ENCODE measurements at regions not wholly inside any gene's neighbourhood (a gene's known extent, or its start where the extent isn't known, plus 50 kb on each side); places are given as distances from the start of the nearest gene placed in this dataset.

DNA sequence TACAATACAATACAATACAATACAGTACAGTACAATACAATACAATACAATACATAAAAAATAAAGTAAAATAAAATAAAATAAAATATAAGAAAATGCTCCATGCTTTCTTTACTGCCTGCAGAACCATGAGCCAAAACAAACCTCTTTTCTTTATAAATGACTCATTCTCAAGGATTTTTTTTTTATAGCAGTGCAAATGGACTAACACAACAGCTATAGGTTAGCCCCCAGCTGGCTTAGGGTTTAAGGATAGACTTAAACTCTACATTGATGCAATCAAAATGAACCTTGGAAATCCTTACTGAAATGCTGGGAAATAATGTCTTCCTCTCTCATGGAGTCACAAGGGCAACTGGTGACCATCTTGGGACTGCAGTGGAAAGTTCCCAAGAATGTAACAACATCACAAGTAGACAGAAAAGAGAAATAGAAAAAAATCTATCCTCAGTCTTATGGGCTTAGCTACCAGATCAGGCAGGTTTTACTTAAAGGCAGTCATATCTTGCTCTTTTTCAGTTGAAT is 348.9 kb downstream of the ARL4A start:
- no peak for DNase-seq
- in situ Hi-C loops (cut with HindIII; ENCODE audit: low pct_ligation_motif_present, low pct_unique_long_range_greater_than_20kb, low sequenced_read_pairs), result no loop called here

DNA sequence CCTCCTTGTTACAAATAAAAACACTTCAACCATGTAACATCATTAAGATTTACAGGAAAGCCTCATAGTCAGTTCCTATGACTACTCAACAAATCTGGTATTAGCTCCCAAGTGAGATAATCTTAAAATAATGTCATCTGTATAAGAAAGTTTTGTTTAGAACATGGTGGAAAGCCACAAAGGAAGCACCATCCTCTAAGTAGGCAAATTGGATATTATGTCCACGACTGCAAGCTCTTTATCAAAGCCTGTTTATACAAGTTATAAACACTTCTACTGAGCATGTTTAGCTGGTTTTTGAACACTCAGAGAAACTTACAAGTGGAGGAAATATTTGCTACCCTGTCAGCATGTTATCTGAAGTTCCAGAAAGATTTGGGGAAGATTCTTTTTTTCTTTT is 349.8 kb downstream of the ARL4A start:
- in situ Hi-C loops (cut with HindIII; ENCODE audit: low pct_ligation_motif_present, low pct_unique_long_range_greater_than_20kb, low sequenced_read_pairs), result no loop called here
- DNase-seq, result no peak

DNA sequence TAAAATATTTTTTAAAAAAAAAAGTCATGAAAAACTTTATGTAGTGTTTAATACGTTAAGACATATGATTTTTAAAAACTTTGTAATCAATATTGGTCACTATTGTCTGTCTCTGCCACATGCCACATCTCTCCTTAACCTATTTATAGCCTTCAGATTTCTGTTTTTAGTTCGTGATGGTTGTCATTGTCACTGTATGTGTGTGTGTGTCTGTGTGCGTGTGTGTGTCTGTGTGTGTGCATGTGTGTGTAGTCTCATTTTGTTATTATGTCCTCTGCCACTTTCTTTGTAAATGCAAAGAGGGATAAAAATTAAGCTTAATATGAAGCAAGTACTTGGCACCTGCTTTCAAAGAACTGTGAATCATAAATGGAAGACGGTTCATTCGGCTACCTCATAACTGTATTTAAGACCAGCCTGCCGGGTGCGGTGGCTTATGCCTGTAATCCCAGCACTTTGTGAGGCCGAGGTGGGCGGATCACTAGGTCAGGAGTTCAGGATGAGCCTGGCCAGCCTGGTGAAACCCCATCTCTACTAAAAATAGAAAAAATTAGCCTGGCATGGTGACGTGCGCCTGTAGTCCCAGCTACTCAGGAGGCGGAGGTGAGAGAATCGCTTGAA is 354.0 kb downstream of the ARL4A start:
- DNase-seq, result no peak
- in situ Hi-C loops (cut with HindIII; ENCODE audit: low pct_ligation_motif_present, low pct_unique_long_range_greater_than_20kb, low sequenced_read_pairs), result no loop called here

DNA sequence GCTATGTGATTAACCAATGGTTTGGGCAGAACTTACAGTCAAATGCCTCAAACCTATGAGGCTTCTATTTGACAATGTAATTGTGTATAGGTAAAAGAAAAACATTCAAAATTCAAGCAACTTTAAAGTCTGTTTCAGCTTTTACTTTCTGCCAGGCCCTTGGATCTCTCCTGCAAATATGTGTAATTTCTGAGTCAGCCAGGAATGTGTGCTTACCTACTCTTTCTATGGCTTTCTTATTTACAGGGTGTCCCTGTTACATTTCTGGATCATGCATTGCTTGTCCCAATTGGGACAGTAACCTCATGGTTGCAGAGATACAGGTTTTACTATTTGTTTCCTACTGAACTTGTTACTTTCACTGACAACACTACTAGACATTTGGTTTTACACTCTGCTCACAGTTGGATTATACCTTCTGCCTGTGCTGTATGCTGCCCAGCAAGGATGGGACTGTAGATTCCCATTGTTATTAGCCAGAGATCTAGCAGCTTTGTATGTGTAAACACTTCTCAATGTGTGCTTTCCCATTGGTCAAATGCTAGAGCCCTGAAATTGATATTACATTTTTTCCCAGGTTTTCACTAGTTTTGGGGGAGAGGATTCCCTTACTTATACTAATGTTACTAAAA is 355.3 kb downstream of the ARL4A start:
- in situ Hi-C loops (cut with HindIII; ENCODE audit: low pct_ligation_motif_present, low pct_unique_long_range_greater_than_20kb, low sequenced_read_pairs), result no loop called here
- peak; percentile 31 for DNase-seq

DNA sequence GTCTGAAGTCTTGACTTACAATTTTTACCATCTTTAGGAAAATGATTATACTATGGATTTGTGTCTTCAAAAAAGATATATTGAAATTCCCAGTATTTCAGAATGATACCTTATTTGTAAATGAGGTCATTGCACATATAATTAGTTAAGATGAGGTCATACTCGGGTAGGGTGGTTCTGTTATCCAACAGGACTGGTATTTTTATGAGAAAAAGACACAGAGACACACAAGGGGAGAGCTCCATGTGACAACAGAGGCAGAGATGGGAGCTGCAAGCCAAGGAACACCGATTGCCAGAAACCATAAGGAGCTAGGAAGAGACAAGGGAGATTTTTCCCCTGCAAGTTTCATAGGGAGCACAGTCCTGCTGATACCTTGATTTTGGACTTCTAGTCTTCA is 356.9 kb downstream of the ARL4A start:
- no peak for DNase-seq
- in situ Hi-C loops (cut with HindIII; ENCODE audit: low pct_ligation_motif_present, low pct_unique_long_range_greater_than_20kb, low sequenced_read_pairs), result no loop called here

DNA sequence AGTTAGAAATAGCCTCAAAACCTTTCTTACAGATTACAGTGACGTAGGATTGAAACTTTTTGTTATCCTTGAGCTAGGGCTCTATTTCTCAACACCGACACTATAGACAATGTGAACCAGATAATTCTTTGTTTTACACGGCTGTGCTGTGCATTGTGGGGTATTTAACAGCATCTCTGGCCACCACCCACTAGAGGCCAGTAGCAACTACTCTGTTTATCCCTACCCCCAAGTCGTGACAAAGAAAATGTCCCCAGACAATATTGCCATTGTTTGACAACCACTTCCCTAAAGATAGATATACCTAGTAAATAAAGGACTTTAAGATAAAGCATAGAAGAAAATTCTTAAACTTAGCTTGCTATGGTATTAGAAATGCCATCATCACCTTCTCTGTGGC is 359.6 kb downstream of the ARL4A start:
- in situ Hi-C loops (cut with HindIII; ENCODE audit: low pct_ligation_motif_present, low pct_unique_long_range_greater_than_20kb, low sequenced_read_pairs), result no loop called here

DNA sequence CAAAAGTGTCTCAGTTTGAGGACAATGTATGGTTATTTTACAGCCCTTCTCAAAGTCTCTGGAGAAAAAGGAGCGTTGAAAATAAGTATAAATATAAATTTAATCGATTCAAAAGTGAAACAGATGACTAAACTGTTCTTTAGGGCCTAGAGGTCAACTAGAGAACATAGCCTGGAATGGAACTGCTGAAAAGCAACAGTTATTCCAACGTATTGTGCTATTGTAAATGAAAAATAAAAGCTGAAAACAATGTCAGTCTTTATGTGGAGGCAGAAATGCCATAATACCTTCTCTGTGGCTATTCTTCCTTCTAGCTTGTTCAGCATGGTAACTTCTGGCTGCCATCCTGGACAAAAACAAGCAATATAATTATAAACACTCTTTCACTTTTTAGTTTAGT is 362.5 kb downstream of the ARL4A start:
- DNase-seq, result no peak
- in situ Hi-C loops (cut with HindIII; ENCODE audit: low pct_ligation_motif_present, low pct_unique_long_range_greater_than_20kb, low sequenced_read_pairs), result no loop called here

More for the DNA sequence above, 359.6 kb downstream of the ARL4A start:
- no peak for DNase-seq

DNA sequence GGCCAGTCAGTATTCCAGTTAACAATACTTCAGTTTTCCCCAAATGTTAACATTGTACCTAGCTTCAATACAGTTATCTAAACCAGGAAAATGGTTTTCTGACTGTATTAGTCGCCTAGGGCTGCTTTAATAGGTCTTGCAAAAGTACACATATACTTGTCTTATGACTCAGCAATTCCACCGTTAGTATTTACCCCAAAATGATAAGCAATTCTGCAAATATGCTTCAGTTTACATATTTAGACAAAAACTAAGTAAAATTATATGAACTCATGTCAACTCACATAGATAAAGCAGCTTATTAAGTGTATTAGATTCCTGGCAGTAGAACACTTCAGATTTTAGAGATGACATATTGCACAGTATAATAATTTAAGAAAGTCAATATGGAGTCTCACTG is 363.3 kb downstream of the ARL4A start:
- DNase-seq, result no peak
- in situ Hi-C loops (cut with HindIII; ENCODE audit: low pct_ligation_motif_present, low pct_unique_long_range_greater_than_20kb, low sequenced_read_pairs), result no loop called here

DNA sequence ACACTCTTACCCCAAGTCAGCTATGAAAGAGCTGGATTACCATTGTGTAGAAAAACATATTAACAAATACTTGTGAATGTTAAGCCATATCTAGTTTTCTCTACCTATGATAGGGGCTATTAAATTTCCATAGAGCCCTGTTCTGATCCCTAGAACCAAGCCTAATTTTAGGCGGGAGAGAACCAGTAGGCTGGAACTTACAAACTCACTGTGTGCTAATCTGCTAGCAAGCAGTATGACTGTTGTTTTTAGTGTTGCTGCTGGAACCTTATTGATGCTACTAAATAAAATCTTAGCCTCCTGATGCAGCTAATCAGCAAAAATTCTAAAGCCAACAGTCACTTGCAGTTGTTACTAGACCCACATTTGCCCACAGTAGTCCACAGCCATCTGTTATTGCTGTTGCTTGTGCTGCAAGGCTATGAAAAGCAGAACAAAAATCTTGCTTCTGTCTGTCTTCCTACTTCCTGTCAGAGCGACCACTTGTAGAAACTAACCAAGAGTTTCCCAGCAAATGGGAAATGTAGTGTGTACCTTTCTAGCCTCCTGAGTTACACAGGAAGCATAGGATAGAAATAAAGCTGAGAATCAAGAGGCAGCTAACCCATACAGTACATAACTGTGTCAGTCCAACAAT is 368.4 kb downstream of the ARL4A start:
- in situ Hi-C loops (cut with HindIII; ENCODE audit: low pct_ligation_motif_present, low pct_unique_long_range_greater_than_20kb, low sequenced_read_pairs), result no loop called here
- DNase-seq, result no peak

DNA sequence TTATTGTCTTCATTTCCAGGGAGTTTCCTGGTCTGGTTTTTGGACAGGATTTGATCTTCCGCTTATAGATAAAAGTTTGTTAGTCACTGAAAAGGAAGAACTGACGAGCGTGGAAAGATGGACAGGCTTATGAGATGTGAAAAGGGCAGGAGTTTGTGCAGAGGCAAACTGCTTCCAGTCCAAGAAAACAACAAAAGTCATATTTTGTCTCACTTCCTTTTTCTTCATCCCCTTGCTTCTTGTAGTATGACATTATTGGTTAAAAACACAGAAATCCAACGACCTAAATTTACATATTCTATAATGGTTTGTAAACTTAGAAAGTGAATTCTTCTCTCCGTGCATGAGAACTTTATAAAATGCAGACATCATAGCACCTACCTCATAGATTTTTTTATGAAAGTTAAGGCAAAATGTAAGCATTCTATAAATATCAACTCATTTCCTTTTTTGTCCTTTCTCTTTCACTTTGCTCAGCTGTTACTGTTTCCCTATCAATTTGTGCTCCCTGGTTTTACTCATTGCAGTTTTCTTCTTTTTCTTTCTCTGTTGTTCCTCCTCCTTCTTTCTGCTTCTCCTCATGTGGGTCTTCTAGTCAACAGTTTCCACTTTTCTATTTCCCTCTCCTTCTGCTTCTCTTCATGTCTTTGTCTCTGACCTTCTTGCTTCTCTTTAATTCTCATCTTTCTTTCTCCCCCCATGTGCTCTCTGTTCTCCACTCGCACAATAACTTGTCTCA is 370.2 kb downstream of the ARL4A start:
- in situ Hi-C loops (cut with HindIII; ENCODE audit: low pct_ligation_motif_present, low pct_unique_long_range_greater_than_20kb, low sequenced_read_pairs), result no loop called here
- no peak for DNase-seq

DNA sequence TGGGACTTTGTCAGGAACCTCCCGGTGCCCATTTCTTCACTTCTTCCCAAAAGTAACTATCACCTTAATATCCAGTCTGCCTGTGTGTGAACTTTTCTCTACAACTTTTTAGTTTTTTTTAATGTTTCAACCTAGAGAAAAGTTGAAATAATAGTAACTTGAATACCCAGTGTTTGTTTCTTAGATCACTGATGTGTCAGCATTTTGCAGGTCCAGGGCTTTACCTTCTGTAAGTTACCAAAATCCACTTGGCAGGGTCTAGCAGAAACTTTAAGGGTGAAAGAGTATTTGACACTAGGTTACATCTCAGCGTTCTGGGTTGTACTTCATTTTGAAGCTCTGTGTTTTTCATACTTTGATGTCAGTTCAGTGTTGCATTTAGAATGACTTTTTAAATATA is 372.7 kb downstream of the ARL4A start:
- no peak for DNase-seq
- in situ Hi-C loops (cut with HindIII; ENCODE audit: low pct_ligation_motif_present, low pct_unique_long_range_greater_than_20kb, low sequenced_read_pairs), result no loop called here

DNA sequence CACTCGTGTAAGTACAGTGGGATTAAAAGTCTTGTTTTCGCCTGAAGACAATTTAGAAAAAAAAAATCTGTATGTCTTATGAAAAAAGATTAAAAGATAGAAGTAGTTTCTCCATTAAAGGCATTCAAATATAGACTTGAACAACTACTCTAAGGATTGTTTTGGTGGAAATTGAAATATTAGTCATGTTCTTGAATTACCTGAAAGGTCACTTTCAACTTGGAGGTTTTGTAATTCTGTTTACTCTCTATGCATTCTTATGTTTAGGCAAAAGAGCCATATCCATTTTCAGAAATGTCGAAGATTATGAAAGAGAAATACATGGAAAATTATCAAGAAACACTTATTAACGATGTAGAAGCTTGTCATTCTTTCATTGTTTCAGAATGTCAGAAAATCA is 373.7 kb downstream of the ARL4A start:
- no peak for DNase-seq
- in situ Hi-C loops (cut with HindIII; ENCODE audit: low pct_ligation_motif_present, low pct_unique_long_range_greater_than_20kb, low sequenced_read_pairs), result no loop called here

DNA sequence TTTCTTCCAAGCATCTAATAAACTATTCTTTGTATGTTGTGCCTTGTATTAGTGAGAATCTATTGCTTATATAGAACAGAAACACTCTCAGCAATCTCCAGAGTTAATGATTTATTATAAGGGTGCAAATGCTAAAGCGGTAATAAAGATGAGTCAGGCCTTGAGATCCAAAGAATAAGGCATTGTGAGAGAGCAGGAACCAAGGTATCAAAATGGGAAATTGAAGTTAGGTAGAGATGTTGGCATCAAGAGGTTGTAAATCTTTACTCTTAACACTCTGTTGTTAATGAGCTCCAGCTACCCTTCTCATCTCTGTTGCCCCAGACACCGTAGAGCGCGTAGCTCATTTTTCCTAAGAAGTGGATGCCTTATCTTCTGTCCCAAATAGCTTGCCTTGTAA is 375.2 kb downstream of the ARL4A start:
- in situ Hi-C loops (cut with HindIII; ENCODE audit: low pct_ligation_motif_present, low pct_unique_long_range_greater_than_20kb, low sequenced_read_pairs), result no loop called here
- DNase-seq, result no peak

DNA sequence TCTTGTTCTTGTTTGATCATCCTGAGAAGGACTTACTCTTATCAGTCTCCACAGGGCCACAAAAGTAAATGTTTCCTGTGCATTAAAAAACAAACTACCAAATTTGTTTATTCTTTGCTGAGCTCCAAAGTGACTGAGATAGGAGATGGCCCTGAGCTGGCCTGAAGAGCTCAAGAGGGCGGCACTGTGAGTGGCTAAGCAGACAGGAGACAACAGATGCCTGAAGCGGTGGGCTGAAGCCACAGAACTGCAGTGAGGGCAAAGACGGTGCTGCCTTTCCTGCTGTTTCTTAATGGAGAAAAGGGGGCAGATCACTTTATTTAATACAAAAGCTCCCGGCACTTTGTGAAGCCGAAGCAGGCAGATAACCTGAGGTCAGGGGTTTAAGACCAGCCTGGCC is 379.6 kb downstream of the ARL4A start:
- in situ Hi-C loops (cut with HindIII; ENCODE audit: low pct_ligation_motif_present, low pct_unique_long_range_greater_than_20kb, low sequenced_read_pairs), result no loop called here
- DNase-seq, result no peak

DNA sequence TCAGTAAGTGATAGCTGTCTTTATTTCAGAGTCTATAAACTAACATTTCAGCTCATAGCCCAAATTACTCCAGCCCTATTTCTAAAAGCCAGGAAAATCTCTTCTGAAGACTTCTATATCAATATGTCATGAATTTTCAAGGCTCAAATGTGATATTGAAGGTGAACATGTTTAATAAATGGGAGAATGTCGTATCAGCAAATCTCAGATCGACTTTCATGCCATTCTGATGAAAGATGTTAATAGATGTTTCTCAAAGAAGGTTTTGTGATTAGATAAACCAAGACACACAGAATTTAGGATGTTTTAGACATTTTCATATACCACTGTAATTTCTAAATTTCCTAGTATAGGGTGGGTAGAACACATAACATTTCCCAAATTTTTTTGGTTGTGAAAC is 380.6 kb downstream of the ARL4A start:
- DNase-seq, result no peak
- in situ Hi-C loops (cut with HindIII; ENCODE audit: low pct_ligation_motif_present, low pct_unique_long_range_greater_than_20kb, low sequenced_read_pairs), result no loop called here

DNA sequence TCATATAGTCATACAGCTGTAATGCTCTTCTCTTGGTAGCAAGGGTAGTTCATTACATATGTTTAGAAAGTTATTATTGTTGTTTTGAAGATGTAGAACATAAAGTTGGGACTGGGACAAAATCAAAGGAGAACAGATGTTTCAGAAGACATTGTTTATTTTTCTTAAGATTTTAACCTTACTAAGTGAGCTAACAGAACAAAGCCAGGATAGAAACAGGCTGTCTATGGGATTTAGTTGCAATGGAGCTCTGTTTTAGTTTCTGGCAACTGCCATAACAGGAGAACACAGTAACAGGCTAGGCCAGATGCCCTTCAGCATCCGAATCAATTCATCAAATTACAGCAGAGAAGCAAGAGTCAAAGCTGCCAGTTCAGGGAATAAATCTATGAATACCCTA is 382.4 kb downstream of the ARL4A start:
- in situ Hi-C loops (cut with HindIII; ENCODE audit: low pct_ligation_motif_present, low pct_unique_long_range_greater_than_20kb, low sequenced_read_pairs), result no loop called here
- DNase-seq, result no peak

DNA sequence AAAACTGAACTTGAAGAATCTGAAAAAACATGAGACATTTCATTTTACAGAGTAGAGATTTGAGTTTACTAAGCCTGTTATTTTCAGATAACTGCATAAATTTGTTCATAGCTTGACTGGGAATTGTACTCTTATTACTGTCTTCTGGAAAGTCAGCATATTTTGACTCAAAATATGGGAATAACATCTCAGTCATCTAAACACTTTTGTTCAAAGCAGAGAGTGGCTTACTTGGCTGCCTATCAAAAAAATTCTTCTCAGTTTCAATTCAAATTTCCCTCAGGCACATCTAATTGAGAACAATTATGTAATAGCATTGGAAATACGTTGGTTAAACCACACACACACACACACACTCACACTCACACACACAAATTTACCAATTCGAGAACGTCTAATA is 384.6 kb downstream of the ARL4A start:
- in situ Hi-C loops (cut with HindIII; ENCODE audit: low pct_ligation_motif_present, low pct_unique_long_range_greater_than_20kb, low sequenced_read_pairs), result no loop called here
- DNase-seq, result no peak

DNA sequence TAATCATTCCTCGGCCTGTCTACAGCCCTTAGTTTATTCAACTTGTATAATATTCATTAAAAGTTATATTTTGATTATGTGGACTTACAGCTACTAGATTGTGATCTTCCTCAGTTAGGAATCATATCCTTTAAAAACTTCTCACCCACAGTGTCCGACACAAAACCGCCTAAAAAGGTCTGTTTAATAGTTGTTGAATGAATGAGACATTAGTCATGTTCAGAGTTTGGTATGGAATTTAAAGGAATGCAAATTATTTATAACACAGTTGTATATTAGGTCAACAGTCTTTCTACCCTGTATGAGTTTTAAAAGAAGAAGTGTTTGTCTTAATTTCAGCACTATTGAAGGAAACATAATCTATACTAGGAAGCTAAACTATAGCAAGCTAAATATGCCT is 390.0 kb downstream of the ARL4A start:
- in situ Hi-C loops (cut with HindIII; ENCODE audit: low pct_ligation_motif_present, low pct_unique_long_range_greater_than_20kb, low sequenced_read_pairs), result no loop called here

DNA sequence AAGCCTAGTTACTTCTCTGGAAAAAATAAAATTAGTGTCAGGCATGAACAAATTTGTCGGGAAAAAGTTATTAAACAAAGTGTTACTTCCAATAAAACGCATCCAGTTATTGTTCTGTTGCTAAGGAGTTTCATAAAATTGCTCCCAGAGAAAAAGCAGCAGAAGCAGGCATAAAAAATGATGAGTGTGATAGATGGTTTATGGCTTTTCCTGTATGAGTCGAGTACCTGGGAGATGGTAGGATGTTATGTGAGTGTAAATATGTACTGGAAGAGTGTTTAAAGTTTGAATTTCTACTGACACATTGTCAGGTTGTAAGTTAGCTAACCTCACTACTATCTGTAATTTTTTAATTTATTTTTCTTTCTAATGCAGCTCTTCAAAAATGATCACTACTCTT is 390.7 kb downstream of the ARL4A start:
- no peak for DNase-seq
- in situ Hi-C loops (cut with HindIII; ENCODE audit: low pct_ligation_motif_present, low pct_unique_long_range_greater_than_20kb, low sequenced_read_pairs), result no loop called here

More for the DNA sequence above, 390.0 kb downstream of the ARL4A start:
- DNase-seq, result peak; percentile 19

Measured in ACHN (cell line).